ENCODE measurements at regions not wholly inside any gene's neighbourhood (a gene's known extent, or its start where the extent isn't known, plus 50 kb on each side); places are given as distances from the start of the nearest gene placed in this dataset.

- Histone ChIP-seq H3K9me3 (ENCODE audit: insufficient read depth, low read length) (no peaks in the 10 kb centered on the region), H3K4me3 (ENCODE audit: insufficient read length, low read depth) (no peak overlapping the region), H3K27me3 (ENCODE audit: insufficient read depth, insufficient read length) (no peaks in the 10 kb centered on the region), H3K9ac (ENCODE audit: insufficient read length, low read depth) (no peak overlapping the region), H3K4me1 (ENCODE audit: insufficient read depth, insufficient read length) (no peaks in the 10 kb centered on the region), H3K36me3 (ENCODE audit: insufficient read depth, insufficient read length, low read length) (no peaks in the 10 kb centered on the region)
- TF ChIP-seq SUZ12 (IDR thresholded peaks at IDR 0.05; ENCODE audit: extremely low read depth, insufficient read depth, insufficient read length) (no peak), YY1 (IDR thresholded peaks at IDR 0.05; ENCODE audit: insufficient read depth, insufficient read length) (no peak), ZNF274 (IDR thresholded peaks at IDR 0.05; ENCODE audit: low read depth, low read length) (no peak)
- no peak for DNase-seq (ENCODE audit: low read depth, low spot score)
These were observed 111.0 kb downstream of the TRIB2 start for GRCh38 chr2:12827721-12828120.

GRCh38 chr2:12828980-12829379, 112.2 kb downstream of the TRIB2 start:
- H3K27me3 ChIP-seq (ENCODE audit: insufficient read depth, insufficient read length) = no peaks in the 10 kb centered on the region
- no peaks in the 10 kb centered on the region for H3K36me3 ChIP-seq (ENCODE audit: insufficient read depth, insufficient read length, low read length)
- H3K9ac ChIP-seq (ENCODE audit: insufficient read length, low read depth) = no peak overlapping the region
- H3K9me3 ChIP-seq (ENCODE audit: insufficient read depth, low read length) = no peaks in the 10 kb centered on the region
- no peak overlapping the region for H3K4me3 ChIP-seq (ENCODE audit: insufficient read length, low read depth)
- peak; percentile 33 for DNase-seq (ENCODE audit: low read depth, low spot score)
- H3K4me1 ChIP-seq (ENCODE audit: insufficient read depth, insufficient read length) = no peaks in the 10 kb centered on the region
- TF ChIP-seq ZNF274 (IDR thresholded peaks at IDR 0.05; ENCODE audit: low read depth, low read length) (no peak), YY1 (IDR thresholded peaks at IDR 0.05; ENCODE audit: insufficient read depth, insufficient read length) (no peak), SUZ12 (IDR thresholded peaks at IDR 0.05; ENCODE audit: extremely low read depth, insufficient read depth, insufficient read length) (no peak)

- Histone ChIP-seq H3K36me3 (ENCODE audit: insufficient read depth, insufficient read length, low read length) (no peaks in the 10 kb centered on the region), H3K4me1 (ENCODE audit: insufficient read depth, insufficient read length) (no peaks in the 10 kb centered on the region), H3K9ac (ENCODE audit: insufficient read length, low read depth) (no peak overlapping the region), H3K4me3 (ENCODE audit: insufficient read length, low read depth) (no peak overlapping the region), H3K27me3 (ENCODE audit: insufficient read depth, insufficient read length) (no peaks in the 10 kb centered on the region), H3K9me3 (ENCODE audit: insufficient read depth, low read length) (no peaks in the 10 kb centered on the region)
- TF ChIP-seq YY1 (IDR thresholded peaks at IDR 0.05; ENCODE audit: insufficient read depth, insufficient read length) (no peak), ZNF274 (IDR thresholded peaks at IDR 0.05; ENCODE audit: low read depth, low read length) (no peak), SUZ12 (IDR thresholded peaks at IDR 0.05; ENCODE audit: extremely low read depth, insufficient read depth, insufficient read length) (no peak)
- DNase-seq (ENCODE audit: low read depth, low spot score) = no peak
These were observed 114.3 kb downstream of the TRIB2 start for GRCh38 chr2:12831016-12831415.

GRCh38 chr2:12834239-12834638, 117.5 kb downstream of the TRIB2 start:
- Histone ChIP-seq H3K9me3 (ENCODE audit: insufficient read depth, low read length) (no peaks in the 10 kb centered on the region), H3K36me3 (ENCODE audit: insufficient read depth, insufficient read length, low read length) (no peaks in the 10 kb centered on the region), H3K27me3 (ENCODE audit: insufficient read depth, insufficient read length) (no peaks in the 10 kb centered on the region), H3K4me3 (ENCODE audit: insufficient read length, low read depth) (no peak overlapping the region), H3K9ac (ENCODE audit: insufficient read length, low read depth) (no peak overlapping the region), H3K4me1 (ENCODE audit: insufficient read depth, insufficient read length) (no peaks in the 10 kb centered on the region)
- DNase-seq (ENCODE audit: low read depth, low spot score) = no peak
- TF ChIP-seq YY1 (IDR thresholded peaks at IDR 0.05; ENCODE audit: insufficient read depth, insufficient read length) (no peak), SUZ12 (IDR thresholded peaks at IDR 0.05; ENCODE audit: extremely low read depth, insufficient read depth, insufficient read length) (no peak), ZNF274 (IDR thresholded peaks at IDR 0.05; ENCODE audit: low read depth, low read length) (no peak)

- no peak overlapping the region for H3K4me3 ChIP-seq (ENCODE audit: insufficient read length, low read depth)
- H3K27me3 ChIP-seq (ENCODE audit: insufficient read depth, insufficient read length) = no peaks in the 10 kb centered on the region
- TF ChIP-seq ZNF274 (IDR thresholded peaks at IDR 0.05; ENCODE audit: low read depth, low read length) (no peak), SUZ12 (IDR thresholded peaks at IDR 0.05; ENCODE audit: extremely low read depth, insufficient read depth, insufficient read length) (no peak), YY1 (IDR thresholded peaks at IDR 0.05; ENCODE audit: insufficient read depth, insufficient read length) (no peak)
- DNase-seq (ENCODE audit: low read depth, low spot score) = no peak
- H3K4me1 ChIP-seq (ENCODE audit: insufficient read depth, insufficient read length) = no peaks in the 10 kb centered on the region
- H3K9ac ChIP-seq (ENCODE audit: insufficient read length, low read depth) = no peak overlapping the region
- no peaks in the 10 kb centered on the region for H3K36me3 ChIP-seq (ENCODE audit: insufficient read depth, insufficient read length, low read length)
- no peaks in the 10 kb centered on the region for H3K9me3 ChIP-seq (ENCODE audit: insufficient read depth, low read length)
These were observed 119.0 kb downstream of the TRIB2 start for GRCh38 chr2:12835733-12836132.

GRCh38 chr2:12839339-12839738, 122.6 kb downstream of the TRIB2 start:
- no peak for TF ChIP-seq ZNF274 (IDR thresholded peaks at IDR 0.05; ENCODE audit: low read depth, low read length)
- TF ChIP-seq SUZ12 (IDR thresholded peaks at IDR 0.05; ENCODE audit: extremely low read depth, insufficient read depth, insufficient read length) = no peak
- TF ChIP-seq YY1 (IDR thresholded peaks at IDR 0.05; ENCODE audit: insufficient read depth, insufficient read length) = no peak
- H3K9me3 ChIP-seq (ENCODE audit: insufficient read depth, low read length) = no peaks in the 10 kb centered on the region
- H3K27me3 ChIP-seq (ENCODE audit: insufficient read depth, insufficient read length) = no peaks in the 10 kb centered on the region
- no peak overlapping the region for H3K4me3 ChIP-seq (ENCODE audit: insufficient read length, low read depth)
- DNase-seq (ENCODE audit: low read depth, low spot score) = no peak
- no peak overlapping the region for H3K9ac ChIP-seq (ENCODE audit: insufficient read length, low read depth)
- no peaks in the 10 kb centered on the region for H3K36me3 ChIP-seq (ENCODE audit: insufficient read depth, insufficient read length, low read length)
- H3K4me1 ChIP-seq (ENCODE audit: insufficient read depth, insufficient read length) = no peaks in the 10 kb centered on the region

GRCh38 chr2:12841021-12841420, 124.3 kb downstream of the TRIB2 start:
- no peak overlapping the region for H3K4me3 ChIP-seq (ENCODE audit: insufficient read length, low read depth)
- H3K4me1 ChIP-seq (ENCODE audit: insufficient read depth, insufficient read length) = no peaks in the 10 kb centered on the region
- no peak for DNase-seq (ENCODE audit: low read depth, low spot score)
- H3K9ac ChIP-seq (ENCODE audit: insufficient read length, low read depth) = no peak overlapping the region
- H3K9me3 ChIP-seq (ENCODE audit: insufficient read depth, low read length) = no peaks in the 10 kb centered on the region
- no peaks in the 10 kb centered on the region for H3K36me3 ChIP-seq (ENCODE audit: insufficient read depth, insufficient read length, low read length)
- TF ChIP-seq SUZ12 (IDR thresholded peaks at IDR 0.05; ENCODE audit: extremely low read depth, insufficient read depth, insufficient read length) (no peak), YY1 (IDR thresholded peaks at IDR 0.05; ENCODE audit: insufficient read depth, insufficient read length) (no peak), ZNF274 (IDR thresholded peaks at IDR 0.05; ENCODE audit: low read depth, low read length) (no peak)
- H3K27me3 ChIP-seq (ENCODE audit: insufficient read depth, insufficient read length) = no peaks in the 10 kb centered on the region

Measured in NT2/D1 (cell line).